ENCODE measurements at regions not wholly inside any gene's neighbourhood (a gene's known extent, or its start where the extent isn't known, plus 50 kb on each side); places are given as distances from the start of the nearest gene placed in this dataset.
A peak's percentile ranks its signal among the peaks of the same experiment; 100 is the strongest.

- DNase-seq (no peak), ATAC-seq (no peak), FAIRE-seq (no peak)
- intact Hi-C loops (cut with DNase I) = no loop called here
- Histone ChIP-seq H3K9me3 (no peaks in the 10 kb centered on the region), H3K27me3 (no peaks in the 10 kb centered on the region), H3K36me3 (no peaks in the 10 kb centered on the region), H3K27ac (no peak overlapping the region), H3K4me3 (no peak overlapping the region), H3K4me1 (no peaks in the 10 kb centered on the region)
- WGBS, 2 donors = 65 to 66% methylated on average over 3 of the region's 3 CpGs
- TF ChIP-seq, protein P1, sequence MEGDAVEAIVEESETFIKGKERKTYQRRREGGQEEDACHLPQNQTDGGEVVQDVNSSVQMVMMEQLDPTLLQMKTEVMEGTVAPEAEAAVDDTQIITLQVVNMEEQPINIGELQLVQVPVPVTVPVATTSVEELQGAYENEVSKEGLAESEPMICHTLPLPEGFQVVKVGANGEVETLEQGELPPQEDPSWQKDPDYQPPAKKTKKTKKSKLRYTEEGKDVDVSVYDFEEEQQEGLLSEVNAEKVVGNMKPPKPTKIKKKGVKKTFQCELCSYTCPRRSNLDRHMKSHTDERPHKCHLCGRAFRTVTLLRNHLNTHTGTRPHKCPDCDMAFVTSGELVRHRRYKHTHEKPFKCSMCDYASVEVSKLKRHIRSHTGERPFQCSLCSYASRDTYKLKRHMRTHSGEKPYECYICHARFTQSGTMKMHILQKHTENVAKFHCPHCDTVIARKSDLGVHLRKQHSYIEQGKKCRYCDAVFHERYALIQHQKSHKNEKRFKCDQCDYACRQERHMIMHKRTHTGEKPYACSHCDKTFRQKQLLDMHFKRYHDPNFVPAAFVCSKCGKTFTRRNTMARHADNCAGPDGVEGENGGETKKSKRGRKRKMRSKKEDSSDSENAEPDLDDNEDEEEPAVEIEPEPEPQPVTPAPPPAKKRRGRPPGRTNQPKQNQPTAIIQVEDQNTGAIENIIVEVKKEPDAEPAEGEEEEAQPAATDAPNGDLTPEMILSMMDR (IDR thresholded peaks at IDR 0.05) = no peak
Measured at GRCh38 chr20:23159256-23159946, 73.3 kb upstream of the CD93 start.

DNA sequence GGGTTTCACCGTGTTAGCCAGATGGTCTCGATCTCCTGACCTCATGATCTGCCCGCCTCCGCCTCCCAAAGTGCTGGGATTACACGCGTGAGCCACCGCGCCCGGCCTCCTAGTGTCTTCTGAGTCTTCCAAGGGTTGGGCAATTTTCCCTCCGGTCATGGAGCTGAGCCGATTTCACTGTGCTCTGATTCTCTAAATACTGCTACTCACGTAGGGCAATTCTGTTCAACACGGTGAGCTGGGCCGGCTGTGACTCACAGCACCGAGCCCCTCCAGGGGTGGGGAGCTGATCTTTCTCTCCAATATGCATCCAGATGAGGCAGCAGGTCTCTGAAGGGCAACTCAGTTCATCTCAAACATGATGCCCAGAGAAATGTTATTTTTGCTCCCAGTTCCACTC, 71.6 kb upstream of the CD93 start:
- 86 to 91% methylated on average over 15 of the region's 15 CpGs for WGBS, 2 donors
- Histone ChIP-seq H3K4me1 (no peaks in the 10 kb centered on the region), H3K27me3 (no peaks in the 10 kb centered on the region), H3K36me3 (no peaks in the 10 kb centered on the region), H3K4me3 (no peak overlapping the region), H3K9me3 (no peaks in the 10 kb centered on the region), H3K27ac (no peak overlapping the region)
- TF ChIP-seq, protein P1 (IDR thresholded peaks at IDR 0.05) = no peak
- intact Hi-C loops (cut with DNase I) = no loop called here
- FAIRE-seq (no peak), ATAC-seq (no peak), DNase-seq (no peak)

DNA sequence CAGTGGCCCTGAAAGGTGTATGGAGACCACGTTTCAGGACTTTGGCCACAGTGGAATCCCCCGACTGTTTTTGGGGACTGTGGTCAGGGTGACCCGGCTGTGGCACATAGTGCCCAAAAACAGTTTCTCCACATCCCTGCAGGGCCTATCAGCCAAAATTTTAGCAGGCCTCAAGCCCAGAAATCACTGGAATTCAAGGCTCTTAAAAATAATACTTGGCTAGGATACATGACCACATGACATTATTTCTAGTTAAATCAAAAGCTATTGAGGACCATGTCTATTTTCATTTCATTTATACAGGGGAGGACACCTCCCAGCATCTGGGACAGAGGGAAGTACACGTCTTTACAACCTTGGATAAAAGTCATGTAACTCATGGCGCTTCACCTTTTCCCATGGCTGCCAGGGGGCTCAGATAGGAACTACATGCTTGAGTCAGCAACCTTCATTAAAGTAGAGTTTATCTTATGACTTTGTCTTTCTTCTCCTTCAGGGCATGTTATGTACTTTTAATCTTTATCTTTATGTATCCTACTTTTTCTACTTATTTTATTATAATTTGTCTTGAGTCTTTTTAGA, 70.8 kb upstream of the CD93 start:
- H3K27me3 ChIP-seq = no peaks in the 10 kb centered on the region
- intact Hi-C loops (cut with DNase I) = no loop called here
- no peaks in the 10 kb centered on the region for H3K4me1 ChIP-seq
- no peaks in the 10 kb centered on the region for H3K36me3 ChIP-seq
- ATAC-seq (no peak), FAIRE-seq (no peak), DNase-seq (no peak)
- H3K27ac ChIP-seq = no peak overlapping the region
- 83 to 84% methylated on average over 5 of the region's 5 CpGs for WGBS, 2 donors
- H3K9me3 ChIP-seq = no peaks in the 10 kb centered on the region
- no peak overlapping the region for H3K4me3 ChIP-seq
- TF ChIP-seq, protein P1 (IDR thresholded peaks at IDR 0.05) = no peak

- Histone ChIP-seq H3K4me3 (no peak overlapping the region), H3K36me3 (no peaks in the 10 kb centered on the region), H3K27me3 (no peaks in the 10 kb centered on the region), H3K4me1 (no peaks in the 10 kb centered on the region), H3K9me3 (no peaks in the 10 kb centered on the region), H3K27ac (no peak overlapping the region)
- FAIRE-seq (no peak), DNase-seq (no peak), ATAC-seq (peak in 3 of 4 donors; percentile 25 to 67 (median 57))
- TF ChIP-seq, protein P1 (IDR thresholded peaks at IDR 0.05) = no peak
- intact Hi-C loops (cut with DNase I) = no loop called here
- 80 to 83% methylated on average over 11 of the region's 11 CpGs for WGBS, 2 donors
Measured at GRCh38 chr20:23156170-23156841, 70.2 kb upstream of the CD93 start.

DNA sequence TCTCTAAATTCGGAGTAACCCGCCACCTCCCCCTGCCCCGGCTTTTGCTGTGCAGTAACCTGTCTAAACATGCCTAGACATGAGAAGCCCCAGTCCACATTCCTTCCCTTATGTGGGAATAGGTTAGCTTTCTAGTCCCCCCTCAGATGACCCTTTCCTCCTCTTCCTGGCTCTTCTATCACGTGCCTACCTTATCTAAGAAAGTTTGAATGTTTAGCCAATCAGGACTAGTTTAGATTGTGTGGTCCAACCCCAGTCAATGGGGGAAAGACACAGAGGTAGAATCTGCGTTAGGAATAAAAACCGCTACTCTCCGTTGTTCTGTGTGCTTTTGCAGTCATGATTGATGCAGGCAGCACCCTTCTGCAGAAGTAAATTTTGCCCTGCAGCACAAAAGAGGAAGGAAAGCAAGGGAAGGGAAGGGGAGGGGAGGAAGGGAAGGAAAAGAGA, 69.0 kb upstream of the CD93 start:
- Histone ChIP-seq H3K36me3 (no peaks in the 10 kb centered on the region), H3K9me3 (no peaks in the 10 kb centered on the region), H3K4me3 (no peak overlapping the region), H3K4me1 (no peaks in the 10 kb centered on the region), H3K27me3 (no peaks in the 10 kb centered on the region), H3K27ac (no peak overlapping the region)
- no peak for DNase-seq
- no peak for ATAC-seq
- FAIRE-seq = no peak
- 53 to 63% methylated on average over 7 of the region's 7 CpGs for WGBS, 2 donors
- TF ChIP-seq, protein P1 (IDR thresholded peaks at IDR 0.05) = no peak
- intact Hi-C loops (cut with DNase I) = no loop called here

Measured in pancreas (tissue), 10 donors.